Fibroblast of pulmonary artery (primary cell): ENCODE measurements at regions not wholly inside any gene's neighbourhood (a gene's known extent, or its start where the extent isn't known, plus 50 kb on each side); places are given as distances from the start of the nearest gene placed in this dataset.

Experiments used
- DNase-seq: peaks from one replicate; pipeline ENCODE4 v3.0.0-alpha.2; 2010; ENCODE audit warnings: low read depth
- H3K4me3 ChIP-seq: replicated peaks from 2 replicates; pipeline ENCODE4 v1.5.1; 2011; ENCODE audit warnings: low read depth, mild to moderate bottlenecking, control low read depth, low read length, moderate library complexity
- TF ChIP-seq, protein P1 (sequence below): IDR thresholded peaks from 2 replicates; pipeline ENCODE4 v1.5.1; 2011; ENCODE audit warnings: mild to moderate bottlenecking, control low read depth, low read length, inconsistent platforms; ENCODE audit errors: missing control alignments

DNA sequence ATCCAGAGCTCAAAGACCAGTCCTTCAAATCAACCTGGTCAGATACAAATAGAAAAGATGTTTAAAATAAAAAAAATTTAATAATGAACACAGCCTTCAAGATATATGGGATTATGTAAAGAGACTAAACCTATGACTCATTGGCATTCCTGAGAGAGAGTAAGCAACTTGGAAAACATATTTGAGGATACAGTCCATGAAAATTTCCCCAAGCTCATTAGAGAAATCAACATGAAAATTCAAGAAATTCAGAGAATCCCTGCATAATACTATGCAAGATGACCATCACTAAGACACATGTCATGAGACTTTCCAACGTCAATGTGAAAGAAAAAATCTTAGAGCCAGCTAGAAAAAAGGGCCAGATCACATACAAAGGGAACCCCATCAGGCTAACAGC is 512.9 kb upstream of the PTGER4 start:
- TF ChIP-seq, protein P1, sequence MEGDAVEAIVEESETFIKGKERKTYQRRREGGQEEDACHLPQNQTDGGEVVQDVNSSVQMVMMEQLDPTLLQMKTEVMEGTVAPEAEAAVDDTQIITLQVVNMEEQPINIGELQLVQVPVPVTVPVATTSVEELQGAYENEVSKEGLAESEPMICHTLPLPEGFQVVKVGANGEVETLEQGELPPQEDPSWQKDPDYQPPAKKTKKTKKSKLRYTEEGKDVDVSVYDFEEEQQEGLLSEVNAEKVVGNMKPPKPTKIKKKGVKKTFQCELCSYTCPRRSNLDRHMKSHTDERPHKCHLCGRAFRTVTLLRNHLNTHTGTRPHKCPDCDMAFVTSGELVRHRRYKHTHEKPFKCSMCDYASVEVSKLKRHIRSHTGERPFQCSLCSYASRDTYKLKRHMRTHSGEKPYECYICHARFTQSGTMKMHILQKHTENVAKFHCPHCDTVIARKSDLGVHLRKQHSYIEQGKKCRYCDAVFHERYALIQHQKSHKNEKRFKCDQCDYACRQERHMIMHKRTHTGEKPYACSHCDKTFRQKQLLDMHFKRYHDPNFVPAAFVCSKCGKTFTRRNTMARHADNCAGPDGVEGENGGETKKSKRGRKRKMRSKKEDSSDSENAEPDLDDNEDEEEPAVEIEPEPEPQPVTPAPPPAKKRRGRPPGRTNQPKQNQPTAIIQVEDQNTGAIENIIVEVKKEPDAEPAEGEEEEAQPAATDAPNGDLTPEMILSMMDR = no peak
- no peak overlapping the region for H3K4me3 ChIP-seq
- DNase-seq = peak; percentile 1

DNA sequence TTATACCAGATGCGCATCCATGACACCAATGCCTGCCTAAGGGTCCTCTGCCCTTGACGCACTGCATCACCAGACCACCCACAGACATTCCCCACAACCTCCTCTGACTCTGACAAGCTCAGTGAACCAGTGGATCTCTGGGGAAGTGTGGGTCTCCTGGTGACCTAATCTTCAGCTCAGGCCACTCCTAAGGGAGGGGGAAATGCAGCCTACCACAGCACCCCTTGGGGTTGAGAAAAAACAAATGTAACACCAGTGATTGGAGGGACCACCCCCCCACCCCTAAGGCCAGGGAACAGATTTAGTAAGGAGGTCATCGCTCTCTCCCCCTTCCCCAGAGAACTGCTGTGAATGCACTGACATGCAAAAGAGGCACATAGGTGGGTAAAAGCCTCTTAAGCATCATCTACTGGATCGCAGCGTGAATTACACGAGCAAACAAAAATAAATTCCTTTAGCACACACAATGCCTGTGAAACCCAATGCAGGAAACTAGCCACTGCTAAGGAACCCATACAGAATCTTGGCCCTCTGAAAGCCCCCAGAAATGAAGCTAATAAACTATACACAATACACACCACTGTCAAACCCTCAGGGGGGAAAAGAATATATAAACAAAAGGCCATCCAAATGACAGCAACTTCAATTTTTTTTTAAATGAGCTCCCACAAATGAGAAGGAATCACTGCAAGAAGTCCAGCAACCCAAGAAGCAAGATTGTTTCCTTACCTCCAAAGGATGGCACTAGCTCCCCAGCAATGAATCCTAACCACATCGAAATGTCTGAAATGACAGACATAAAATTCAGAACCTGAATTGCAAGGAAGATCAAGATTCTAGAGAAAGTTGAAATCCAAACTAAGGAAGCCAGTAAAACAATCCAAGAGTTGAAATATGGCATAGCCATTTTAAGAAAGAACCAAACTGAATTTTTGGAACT is 513.7 kb upstream of the PTGER4 start:
- TF ChIP-seq, protein P1 = no peak
- peak; percentile 6 for DNase-seq
- no peak overlapping the region for H3K4me3 ChIP-seq

DNA sequence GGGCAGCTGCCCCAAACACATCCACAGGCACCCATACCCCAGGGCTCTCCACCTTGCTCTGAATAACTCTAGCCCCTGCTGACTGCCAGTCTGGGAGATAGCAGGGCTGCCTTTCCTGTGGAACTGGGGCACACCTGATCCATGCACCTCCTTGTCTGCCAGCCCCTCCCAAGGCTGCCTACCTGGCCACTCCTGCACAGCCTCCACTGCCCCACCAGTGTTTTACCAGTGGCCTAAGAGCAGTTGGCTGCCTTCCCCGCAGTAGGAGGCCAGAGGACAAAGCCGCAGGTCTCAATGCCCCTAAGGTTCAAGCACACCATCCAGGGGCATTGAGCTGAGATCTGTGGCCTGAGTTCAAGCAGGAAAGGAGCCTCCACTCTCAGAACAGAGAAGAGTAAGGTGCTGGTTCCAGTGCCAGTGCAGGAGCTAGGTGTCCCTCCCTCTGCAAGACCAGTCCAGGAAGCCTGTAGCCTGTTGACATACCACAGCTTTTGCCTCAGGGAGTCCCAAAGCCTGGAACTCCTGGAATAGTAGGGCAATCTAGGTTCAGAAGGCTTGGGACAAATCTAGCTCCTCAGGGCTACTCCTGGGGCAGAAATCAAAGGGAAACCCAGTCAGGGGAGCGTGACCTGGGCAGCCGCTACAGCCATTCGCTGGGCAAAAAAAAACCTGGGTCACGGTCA is 514.5 kb upstream of the PTGER4 start:
- no peak overlapping the region for H3K4me3 ChIP-seq
- TF ChIP-seq, protein P1 = no peak
- no peak for DNase-seq

DNA sequence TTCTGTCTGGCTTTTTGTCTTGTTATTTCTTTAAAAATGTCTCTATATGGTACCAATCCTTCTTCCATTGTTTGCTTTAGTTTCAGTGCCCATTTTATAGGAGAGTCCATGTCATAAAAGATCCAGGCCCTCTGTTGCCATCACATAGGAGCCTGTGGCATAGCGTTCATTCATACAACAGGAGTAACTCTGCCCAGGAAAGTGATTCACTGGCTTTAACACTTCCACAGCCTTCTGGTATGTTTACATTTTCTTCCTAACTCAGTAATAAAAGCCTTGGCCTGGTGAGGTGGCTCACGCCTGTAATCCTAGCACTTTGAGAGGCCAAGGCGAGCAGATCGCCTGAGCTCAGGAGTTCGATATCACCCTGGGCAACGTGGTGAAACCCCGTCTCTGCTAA is 519.3 kb upstream of the PTGER4 start:
- DNase-seq = no peak
- no peak overlapping the region for H3K4me3 ChIP-seq
- TF ChIP-seq, protein P1 = no peak

DNA sequence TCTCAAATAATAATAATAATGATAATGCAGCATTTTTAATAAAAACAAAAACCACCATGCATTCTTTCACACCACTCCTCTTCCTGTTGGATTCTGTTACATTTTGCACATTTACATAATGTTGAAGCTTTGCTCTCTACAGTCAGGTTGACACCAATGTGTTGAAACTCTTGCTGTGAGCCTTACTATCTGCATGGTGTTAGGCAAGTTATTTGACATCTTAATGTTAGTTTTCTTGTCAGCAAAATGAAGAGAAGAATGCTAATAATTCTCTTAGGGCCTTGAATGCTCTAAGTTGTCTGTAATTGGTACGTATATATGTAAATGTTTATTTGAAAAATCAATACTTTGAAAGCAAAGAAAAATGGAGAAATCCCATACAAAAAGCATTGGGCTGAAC is 525.5 kb upstream of the PTGER4 start:
- H3K4me3 ChIP-seq = no peak overlapping the region
- TF ChIP-seq, protein P1 = no peak
- DNase-seq = no peak

DNA sequence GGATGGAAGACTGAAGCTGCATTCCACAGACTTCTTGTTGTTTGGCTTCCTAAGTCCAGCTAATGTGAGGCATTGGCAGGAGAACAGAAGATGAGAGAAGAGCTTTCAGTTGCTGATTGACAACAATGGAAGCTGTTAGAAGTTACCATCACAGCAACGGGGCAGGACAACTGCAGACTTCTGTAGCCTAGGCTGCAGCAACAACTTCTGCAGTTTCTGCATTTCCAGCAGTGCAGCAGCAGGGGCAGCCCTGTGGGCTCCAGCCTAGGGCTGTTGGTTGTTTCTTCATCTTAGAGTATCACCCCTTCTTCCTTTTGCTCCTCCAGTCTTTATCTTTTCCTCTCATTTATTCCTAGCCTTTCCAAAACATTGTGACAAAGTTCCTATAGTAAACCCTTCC is 528.8 kb upstream of the PTGER4 start:
- TF ChIP-seq, protein P1 = no peak
- H3K4me3 ChIP-seq = no peak overlapping the region
- no peak for DNase-seq
